HepG2 (cell line): ENCODE measurements at regions not wholly inside any gene's neighbourhood (a gene's known extent, or its start where the extent isn't known, plus 50 kb on each side); places are given as distances from the start of the nearest gene placed in this dataset.

Source experiments
- ATAC-seq: fragments of 200-7000 bp; cut with Tn5 transposase; 3 replicates; pipeline ENCODE4 v1.9.1; 2020; ENCODE audit warnings: mild to moderate bottlenecking, moderate library complexity
- BruUV-seq: library from RNA; stranded (reverse); fragments of 400-500 nt; replicated peaks from 2 replicates; lab custom pipeline; 2021; lab: Mats Ljungman, UMichigan
- CTCF ChIA-PET: fragments of 300-600 bp; formaldehyde crosslinking; extraction: SDS; loops from one replicate; lab custom pipeline; 2021; ENCODE audit warnings: low total read pairs, inconsistent platforms, low intra/inter-chr PET ratio; lab: Yijun Ruan, JAX
- POLR2A ChIA-PET: fragments of 350-600 bp; sonication (Branson Sonifier 250); formaldehyde crosslinking; loops from one replicate; lab custom pipeline; 2020; ENCODE audit warnings: antibody characterized with exemption, inconsistent platforms; lab: Yijun Ruan, JAX
- DNase-seq: peaks from one replicate; pipeline ENCODE4 v3.0.0-alpha.2; 2015; ENCODE audit warnings: low spot score
- FAIRE-seq: peaks from 3 replicates; lab custom pipeline; 2011; peaks lifted over from hg19 to GRCh38; lab: Jason Lieb, UNC
- H2AFZ ChIP-seq: one replicate; pipeline ENCODE4 v1.6.1; 2011; ENCODE audit warnings: low read length, inconsistent platforms
- H3K27ac ChIP-seq: fragments of 300-600 bp; 3 replicates; pipeline ENCODE4 v1.8.0; 2011; ENCODE audit warnings: mixed run types, mild to moderate bottlenecking, mixed read lengths, low read length, inconsistent platforms; ENCODE audit not compliant: insufficient read depth; ENCODE audit errors: extremely low read length
- H3K27me3 ChIP-seq, 2 experiments: fragments of 200-600 bp in 1 of 2; 2 replicates in 1 of 2; 3 replicates in 1 of 2; pipeline versions ENCODE4 v1.6.0 to v1.8.0; 2011; ENCODE audit warnings: low read length in 2 of 2, mild to moderate bottlenecking in 2 of 2, moderate library complexity in 2 of 2, inconsistent platforms in 1 of 2; ENCODE audit not compliant: insufficient read depth in 2 of 2, control insufficient read depth in 1 of 2
- H3K36me3 ChIP-seq, 2 experiments: fragments of 200-600 bp in 1 of 2; replicated peaks in 1 of 2; 2 replicates in 1 of 2; 3 replicates in 1 of 2; pipeline versions ENCODE4 v1.5.1 to v1.8.0; 2011; ENCODE audit warnings: low read length in 2 of 2, inconsistent platforms in 1 of 2; ENCODE audit not compliant: insufficient read depth in 2 of 2, control insufficient read depth in 1 of 2
- H3K4me1 ChIP-seq: 2 replicates; pipeline ENCODE4 v1.5.1; 2012; ENCODE audit warnings: low read length, inconsistent platforms; ENCODE audit not compliant: insufficient read depth
- H3K4me2 ChIP-seq: 2 replicates; pipeline ENCODE4 v1.6.0; 2011; ENCODE audit warnings: low read depth, low read length, inconsistent platforms
- H3K4me3 ChIP-seq, 3 experiments: fragments of 200-600 bp in 1 of 3; sonication (generic), shearing (Covaris generic) in 1 of 3; replicated peaks in 1 of 3; 2 replicates each; pipeline ENCODE4 v1.5.1; 2011 to 2016; ENCODE audit warnings: low read length in 3 of 3, inconsistent platforms in 2 of 3, low read depth in 2 of 3, mild to moderate bottlenecking in 2 of 3, control low read depth in 1 of 3, mixed read lengths in 1 of 3; ENCODE audit not compliant: insufficient read depth in 1 of 3
- H3K79me2 ChIP-seq: one replicate; pipeline ENCODE4 v1.6.1; 2011; ENCODE audit warnings: low read length, inconsistent platforms; ENCODE audit not compliant: insufficient read depth
- H3K9ac ChIP-seq: 2 replicates; pipeline ENCODE4 v1.6.0; 2011; ENCODE audit warnings: mild to moderate bottlenecking, low read depth, low read length, inconsistent platforms; ENCODE audit not compliant: insufficient read depth
- H3K9me3 ChIP-seq: 2 replicates; pipeline ENCODE4 v1.5.1; 2012; ENCODE audit warnings: mild to moderate bottlenecking, low read length
- H4K20me1 ChIP-seq: 2 replicates; pipeline ENCODE4 v1.6.0; 2011; ENCODE audit warnings: inconsistent platforms, mild to moderate bottlenecking, low read length, moderate library complexity; ENCODE audit not compliant: insufficient read depth
- CEBPG ChIP-seq: IDR thresholded peaks from 2 replicates; pipeline ENCODE4 v1.6.1; 2016
- CREB1 ChIP-seq, 2 experiments: fragments of 450-650 bp in 1 of 2; IDR thresholded peaks; 2 replicates each; pipeline ENCODE4 v1.6.1; 2016 to 2017; ENCODE audit warnings: control low read depth in 1 of 2, mild to moderate bottlenecking in 1 of 2, missing compliant biosample characterization in 1 of 2, missing genetic modification characterization in 1 of 2
- FOXJ3 ChIP-seq: sonication (generic); formaldehyde crosslinking; IDR thresholded peaks from 2 replicates; pipeline ENCODE4 v1.4.0; 2020; ENCODE audit warnings: missing genetic modification reagents, mild to moderate bottlenecking, borderline replicate concordance
- HNRNPLL ChIP-seq: fragments of 200-400 bp; formaldehyde crosslinking; IDR thresholded peaks from 2 replicates; pipeline ENCODE4 v1.6.1; 2017; ENCODE audit warnings: mild to moderate bottlenecking, low read depth, low read length; ENCODE audit not compliant: poor library complexity, severe bottlenecking
- KMT2B ChIP-seq: IDR thresholded peaks from 2 replicates; pipeline ENCODE4 v1.6.1; 2016; ENCODE audit warnings: missing genetic modification reagents, missing compliant biosample characterization
- RFX3 ChIP-seq: IDR thresholded peaks from 2 replicates; pipeline ENCODE4 v1.6.1; 2016; ENCODE audit warnings: missing biosample characterization, missing genetic modification reagents
- ZNF33A ChIP-seq: sonication (generic); formaldehyde crosslinking; IDR thresholded peaks from 2 replicates; pipeline ENCODE4 v1.5.1; 2020; ENCODE audit warnings: missing genetic modification reagents, mild to moderate bottlenecking, moderate library complexity, borderline replicate concordance
- ZSCAN25 ChIP-seq: sonication (generic); formaldehyde crosslinking; IDR thresholded peaks from 2 replicates; pipeline ENCODE4 v1.8.0; 2022; ENCODE audit warnings: mild to moderate bottlenecking, missing genetic modification reagents
- WGBS: methylation state at CpG from one replicate; pipeline ENCODE4 v1.1.6; 2017; ENCODE audit warnings: low lambda C conversion rate; 5-methylcytosine and 5-hydroxymethylcytosine counted together
- in situ Hi-C: cut with HindIII; loops from 2 replicates; pipeline ENCODE4 v1.10.0; 2017; ENCODE audit warnings: low pct_unique_long_range_greater_than_20kb; ENCODE audit not compliant: extremely low pct_ligation_motif_present
- intact Hi-C: fragments of 100-400 bp; cut with micrococcal nuclease; formaldehyde crosslinking; loops from one replicate; pipeline ENCODE4 v1.10.0; 2022; ENCODE audit not compliant: unreplicated experiment
- TF ChIP-seq, protein P1 (sequence below): IDR thresholded peaks from 2 replicates; pipeline ENCODE4 v1.6.1; 2016; ENCODE audit warnings: mild to moderate bottlenecking, missing biosample characterization, missing genetic modification reagents

DNA sequence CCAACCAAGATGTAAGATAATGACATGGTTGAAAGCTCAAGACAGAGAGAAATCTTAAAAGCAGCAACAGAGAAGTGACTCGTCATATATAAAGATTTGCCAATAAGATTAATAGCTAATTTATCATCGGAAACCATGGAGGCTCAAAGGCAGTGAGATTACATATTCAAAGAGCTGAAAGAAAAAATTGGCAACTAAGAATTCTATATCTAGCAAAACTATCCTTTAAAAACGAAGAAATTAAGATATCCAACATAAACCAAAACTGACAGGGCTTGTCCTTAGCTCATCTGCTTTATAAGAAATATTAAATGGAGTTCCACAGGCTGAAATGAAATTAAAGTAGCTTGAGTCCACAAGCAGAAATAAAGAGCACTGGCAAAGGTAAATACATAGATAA lies 236.6 kb downstream of the ANAPC1 start (continued):
- TF ChIP-seq, protein P1, sequence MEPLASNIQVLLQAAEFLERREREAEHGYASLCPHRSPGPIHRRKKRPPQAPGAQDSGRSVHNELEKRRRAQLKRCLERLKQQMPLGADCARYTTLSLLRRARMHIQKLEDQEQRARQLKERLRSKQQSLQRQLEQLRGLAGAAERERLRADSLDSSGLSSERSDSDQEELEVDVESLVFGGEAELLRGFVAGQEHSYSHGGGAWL = no peak
- no peak for TF ChIP-seq ZNF33A (CRISPR knock-in tag)
- TF ChIP-seq KMT2B (CRISPR knock-in tag) = no peak

DNA sequence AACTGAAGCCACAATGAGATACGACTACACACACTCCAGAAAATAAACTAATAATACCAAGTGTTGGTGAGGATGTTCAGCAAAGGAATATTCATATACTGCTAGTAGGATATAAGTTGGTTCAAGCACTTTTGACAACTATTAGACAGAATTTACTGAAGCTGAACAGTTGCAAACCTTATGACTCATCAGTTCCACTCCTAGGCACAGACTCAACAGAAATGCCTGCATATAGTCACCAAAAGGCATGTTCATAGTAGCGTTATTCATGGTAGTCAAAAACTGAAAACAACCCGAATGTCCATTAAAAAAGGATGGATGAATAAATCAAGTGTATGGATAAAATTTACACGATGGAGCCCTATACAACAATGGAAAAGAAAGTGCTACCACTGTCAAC lies 232.0 kb downstream of the ANAPC1 start:
- TF ChIP-seq FOXJ3 (CRISPR knock-in tag) = no peak
- 0 out of 2 replicates have a peak, but pooled peaks have one; percentile 20 for TF ChIP-seq CREB1 (IDR thresholded peaks at IDR 0.05)
- no peak for TF ChIP-seq CREB1 (CRISPR knock-in tag; IDR thresholded peaks at IDR 0.05)
- intact Hi-C loops = no loop called here
- BruUV-seq = no TSS peak
- ATAC-seq (no peak), FAIRE-seq (no peak), DNase-seq (no peak)
- Histone ChIP-seq H3K9me3 (peaks cover 7% of the 10 kb centered on the region), H3K9ac (no peak overlapping the region), H3K4me2 (no peak overlapping the region), H2AFZ (no peak overlapping the region), H4K20me1 (no peaks in the 10 kb centered on the region), H3K4me1 (no peaks in the 10 kb centered on the region), H3K4me3 (no peak overlapping the region), H3K27me3 (peaks cover 0 to 5% of the 10 kb centered on the region in 2 experiments; a peak in 1 of 5 replicates), H3K36me3 (no peaks in the 10 kb centered on the region), H3K79me2 (no peaks in the 10 kb centered on the region), H3K27ac (no peak overlapping the region)
- in situ Hi-C loops = loop anchor here (25.0 kb wide), 1 partner anchor 165 kb away; no protein-coding TSS in a partner anchor
- ChIA-PET CTCF (no interaction called here), POLR2A (no interaction called here)
- 42% methylated on average over 4 of the region's 4 CpGs for WGBS

DNA sequence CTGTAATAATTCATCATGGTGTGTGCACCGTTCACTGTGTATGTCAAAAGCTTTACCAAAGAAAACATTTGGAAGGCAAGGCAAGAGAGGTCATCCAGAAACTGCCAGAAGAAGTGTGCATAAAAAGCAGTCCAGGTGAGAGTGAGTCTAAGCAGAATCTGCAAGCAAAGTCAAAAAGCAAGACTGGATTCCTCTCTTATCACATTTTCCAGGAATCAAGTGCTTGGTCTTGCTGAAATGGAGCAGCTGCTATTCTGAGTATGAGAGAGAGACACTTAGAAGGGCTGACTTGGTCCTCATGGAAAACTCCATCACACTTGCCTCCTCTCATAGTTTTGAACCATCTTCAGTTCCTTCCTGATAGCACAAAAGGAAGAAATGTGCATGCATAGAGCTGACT lies 231.3 kb downstream of the ANAPC1 start:
- no peak for ATAC-seq
- no peak overlapping the region for H3K27ac ChIP-seq
- BruUV-seq = no TSS peak
- H3K4me2 ChIP-seq = no peak overlapping the region
- in situ Hi-C loops = loop anchor here (25.0 kb wide), 1 partner anchor 165 kb away; no protein-coding TSS in a partner anchor
- ChIA-PET CTCF (no interaction called here), POLR2A (no interaction called here)
- DNase-seq = no peak
- no peak overlapping the region for H3K4me3 ChIP-seq
- intact Hi-C loops = no loop called here
- WGBS = 25% methylated on average over 1 of the region's 1 CpG
- peaks cover under 1% of the 10 kb centered on the region; the same call in 1 of the 2 replicates for H3K9me3 ChIP-seq
- no peak overlapping the region for H3K9ac ChIP-seq
- H3K36me3 ChIP-seq = no peaks in the 10 kb centered on the region
- H3K79me2 ChIP-seq = no peaks in the 10 kb centered on the region
- FAIRE-seq = no peak
- H2AFZ ChIP-seq = no peak overlapping the region
- TF ChIP-seq CEBPG (CRISPR knock-in tag) (no peak), HNRNPLL (no peak), ZSCAN25 (no peak), RFX3 (CRISPR knock-in tag) (no peak)
- no peaks in the 10 kb centered on the region for H3K4me1 ChIP-seq
- peaks cover 0 to 5% of the 10 kb centered on the region in 2 experiments; a peak in 1 of 5 replicates for H3K27me3 ChIP-seq
- H4K20me1 ChIP-seq = no peaks in the 10 kb centered on the region
